OCI-LY7 (cell line): ENCODE measurements at regions not wholly inside any gene's neighbourhood (a gene's known extent, or its start where the extent isn't known, plus 50 kb on each side); places are given as distances from the start of the nearest gene placed in this dataset.

ENCODE experiments used
- BruUV-seq: library from RNA; stranded (reverse); fragments of 400-500 nt; replicated peaks from 2 replicates; lab custom pipeline; 2021; lab: Mats Ljungman, UMichigan
- CTCF ChIA-PET: fragments of 300-600 bp; sonication (Branson Sonifier 250); formaldehyde crosslinking; loops from one replicate; lab custom pipeline; 2022; ENCODE audit warnings: antibody characterized with exemption; ENCODE audit not compliant: unreplicated experiment; lab: Charles Lee
- POLR2A ChIA-PET: fragments of 300-600 bp; sonication (Branson Sonifier 250); formaldehyde crosslinking; loops from one replicate; lab custom pipeline; 2022; ENCODE audit warnings: antibody characterized with exemption; lab: Charles Lee
- DNase-seq: peaks from one replicate; pipeline ENCODE4 v3.0.0-alpha.2; 2015; ENCODE audit warnings: low spot score
- H2AFZ ChIP-seq: fragments of 200-600 bp; sonication (generic), shearing (Covaris generic); 2 replicates; pipeline ENCODE4 v1.6.1; 2014; ENCODE audit warnings: mild to moderate bottlenecking, antibody characterized with exemption, low read length, moderate library complexity
- H3K27ac ChIP-seq: fragments of 200-600 bp; sonication (generic); 2 replicates; pipeline ENCODE4 v1.5.1; 2014; ENCODE audit warnings: mixed run types, low read depth, mild to moderate bottlenecking, moderate library complexity, low read length, inconsistent platforms; ENCODE audit not compliant: poor library complexity, severe bottlenecking
- H3K36me3 ChIP-seq: fragments of 200-600 bp; sonication (generic); 2 replicates; pipeline ENCODE4 v1.6.1; 2014; ENCODE audit warnings: mild to moderate bottlenecking, antibody characterized with exemption, low read length, moderate library complexity, mixed read lengths; ENCODE audit not compliant: insufficient read depth
- H3K4me1 ChIP-seq: fragments of 200-600 bp; sonication (generic); 2 replicates; pipeline ENCODE4 v1.5.1; 2014; ENCODE audit warnings: mild to moderate bottlenecking, low read length; ENCODE audit not compliant: insufficient read depth, poor library complexity, severe bottlenecking
- H3K4me2 ChIP-seq: fragments of 200-600 bp; sonication (generic); 2 replicates; pipeline ENCODE4 v1.6.1; 2014; ENCODE audit warnings: mild to moderate bottlenecking, low read length
- H3K4me3 ChIP-seq: fragments of 200-600 bp; sonication (generic); 2 replicates; pipeline ENCODE4 v1.5.1; 2014; ENCODE audit warnings: mild to moderate bottlenecking, low read depth, low read length; ENCODE audit not compliant: poor library complexity, severe bottlenecking
- H3K79me2 ChIP-seq: fragments of 200-600 bp; sonication (generic); 2 replicates; pipeline ENCODE4 v1.6.1; 2016; ENCODE audit warnings: low read depth, mild to moderate bottlenecking, low read length, moderate library complexity, mixed read lengths; ENCODE audit not compliant: insufficient read depth
- H3K9me2 ChIP-seq: fragments of 200-600 bp; sonication (generic); 2 replicates; pipeline ENCODE4 v1.6.1; 2016; ENCODE audit warnings: mild to moderate bottlenecking, low read length, mixed read lengths; ENCODE audit not compliant: insufficient read depth
- H3K9me3 ChIP-seq: fragments of 200-600 bp; sonication (generic); 2 replicates; pipeline ENCODE4 v1.6.1; 2014; ENCODE audit warnings: mild to moderate bottlenecking, mixed run types, low read length, mixed read lengths
- H4K20me1 ChIP-seq: fragments of 200-600 bp; sonication (generic); 2 replicates; pipeline ENCODE4 v1.6.1; 2014; ENCODE audit warnings: mild to moderate bottlenecking, antibody characterized with exemption, low read length, moderate library complexity, mixed read lengths; ENCODE audit not compliant: insufficient read depth
- CTCF ChIP-seq: fragments of 200-600 bp; sonication (generic); conservative IDR thresholded peaks from 2 replicates; pipeline ENCODE4 v1.5.1; 2014; ENCODE audit warnings: mild to moderate bottlenecking, antibody characterized with exemption, low read length, moderate library complexity, mixed read lengths
- EZH2phosphoT487 ChIP-seq: fragments of 200-600 bp; sonication (generic); IDR thresholded peaks from 2 replicates; pipeline ENCODE4 v1.6.1; 2018; ENCODE audit warnings: low read depth, borderline replicate concordance, mild to moderate bottlenecking, mixed run types, antibody characterized with exemption, low read length, moderate library complexity, mixed read lengths
- intact Hi-C: fragments of 100-400 bp; cut with micrococcal nuclease; formaldehyde crosslinking; loops from one replicate; pipeline ENCODE4 v1.10.0; 2022; ENCODE audit not compliant: unreplicated experiment

GRCh38 chr7:54116956-54117355, 425.2 kb upstream of the VSTM2A start:
- Histone ChIP-seq H2AFZ (no peak overlapping the region), H3K79me2 (no peaks in the 10 kb centered on the region), H3K4me3 (no peak overlapping the region), H3K27ac (no peak overlapping the region), H3K9me3 (no peaks in the 10 kb centered on the region), H4K20me1 (no peaks in the 10 kb centered on the region), H3K4me1 (no peaks in the 10 kb centered on the region), H3K4me2 (no peak overlapping the region), H3K9me2 (no peaks in the 10 kb centered on the region), H3K36me3 (no peaks in the 10 kb centered on the region)
- DNase-seq: no peak
- ChIA-PET POLR2A (no interaction called here), CTCF (no interaction called here)
- BruUV-seq: no TSS peak
- intact Hi-C loops: no loop called here
- no peak for TF ChIP-seq CTCF
- no peak for TF ChIP-seq EZH2phosphoT487

GRCh38 chr7:54129035-54129434, 413.1 kb upstream of the VSTM2A start:
- H3K9me2 ChIP-seq: no peaks in the 10 kb centered on the region
- H4K20me1 ChIP-seq: no peaks in the 10 kb centered on the region
- no peak overlapping the region for H3K4me3 ChIP-seq
- intact Hi-C loops: no loop called here
- H2AFZ ChIP-seq: no peak overlapping the region
- H3K36me3 ChIP-seq: no peaks in the 10 kb centered on the region
- ChIA-PET CTCF (no interaction called here), POLR2A (no interaction called here)
- H3K27ac ChIP-seq: no peak overlapping the region
- H3K4me1 ChIP-seq: no peaks in the 10 kb centered on the region
- H3K9me3 ChIP-seq: no peaks in the 10 kb centered on the region
- TF ChIP-seq CTCF: no peak
- no peak for TF ChIP-seq EZH2phosphoT487
- DNase-seq: no peak
- no peak overlapping the region for H3K4me2 ChIP-seq
- no TSS peak for BruUV-seq
- H3K79me2 ChIP-seq: no peaks in the 10 kb centered on the region

GRCh38 chr7:54141576-54141975, 400.6 kb upstream of the VSTM2A start:
- H3K4me1 ChIP-seq: no peaks in the 10 kb centered on the region
- H3K4me2 ChIP-seq: no peak overlapping the region
- H3K27ac ChIP-seq: no peak overlapping the region
- H3K4me3 ChIP-seq: no peak overlapping the region
- no peak overlapping the region for H2AFZ ChIP-seq
- no peak for DNase-seq
- H3K79me2 ChIP-seq: no peaks in the 10 kb centered on the region
- no peaks in the 10 kb centered on the region for H3K9me2 ChIP-seq
- no peaks in the 10 kb centered on the region for H4K20me1 ChIP-seq
- POLR2A ChIA-PET: no interaction called here
- intact Hi-C loops: no loop called here
- no TSS peak for BruUV-seq
- no peaks in the 10 kb centered on the region for H3K9me3 ChIP-seq
- TF ChIP-seq EZH2phosphoT487 (no peak), CTCF (no peak)
- no peaks in the 10 kb centered on the region for H3K36me3 ChIP-seq
- CTCF ChIA-PET: no interaction called here
